ENCODE measurements at regions not wholly inside any gene's neighbourhood (a gene's known extent, or its start where the extent isn't known, plus 50 kb on each side); places are given as distances from the start of the nearest gene placed in this dataset.
A peak's percentile ranks its signal among the peaks of the same experiment; 100 is the strongest.

GRCh38 chr15:46413799-46414198 is 779.0 kb downstream of the SQOR start:
- peak; percentile 54 for DNase-seq (ENCODE audit: low read depth)

DNA sequence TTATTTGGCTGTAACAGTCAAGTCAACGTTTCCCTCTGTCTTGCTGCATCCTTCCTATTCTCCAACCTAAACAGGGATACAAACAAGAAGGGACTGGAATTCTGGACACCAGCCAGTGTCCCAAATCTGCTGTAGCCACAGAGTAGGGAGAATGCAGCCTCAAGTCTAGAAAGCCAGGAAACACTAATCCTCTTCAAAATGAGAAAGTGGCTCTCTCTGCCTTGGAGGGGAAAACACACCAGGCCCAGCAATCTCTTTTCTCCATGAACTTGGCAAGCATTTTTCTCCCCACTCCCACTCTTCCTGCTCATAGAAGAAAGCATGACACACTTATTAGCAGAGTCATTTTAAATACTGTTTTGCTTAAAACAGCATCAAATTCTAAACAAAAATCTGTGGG is 781.7 kb downstream of the SQOR start:
- peak; percentile 28 for DNase-seq (ENCODE audit: low read depth)

DNA sequence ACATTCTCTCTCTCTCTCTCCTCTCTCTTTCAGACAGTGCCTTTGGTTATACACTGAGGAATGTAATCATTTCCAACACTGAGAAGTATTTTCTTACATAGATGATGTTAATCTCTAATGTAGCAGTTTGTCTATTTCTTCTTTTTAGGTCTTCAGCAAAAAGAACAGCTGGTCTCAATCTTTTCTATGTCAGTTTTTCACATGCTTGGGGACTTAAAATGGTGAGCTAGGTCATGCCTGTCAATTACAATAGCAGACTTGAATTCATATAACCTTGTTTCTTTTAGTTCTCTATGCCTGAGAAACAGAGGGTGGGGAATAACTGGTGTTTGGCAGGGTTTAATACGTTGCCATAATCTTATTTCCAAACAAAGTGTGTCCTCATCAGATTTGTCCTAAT is 786.2 kb downstream of the SQOR start:
- no peak for DNase-seq (ENCODE audit: low read depth)

GRCh38 chr15:46441294-46442062 is 806.6 kb downstream of the SQOR start:
- DNase-seq (ENCODE audit: low read depth) = peak; percentile 85

DNA sequence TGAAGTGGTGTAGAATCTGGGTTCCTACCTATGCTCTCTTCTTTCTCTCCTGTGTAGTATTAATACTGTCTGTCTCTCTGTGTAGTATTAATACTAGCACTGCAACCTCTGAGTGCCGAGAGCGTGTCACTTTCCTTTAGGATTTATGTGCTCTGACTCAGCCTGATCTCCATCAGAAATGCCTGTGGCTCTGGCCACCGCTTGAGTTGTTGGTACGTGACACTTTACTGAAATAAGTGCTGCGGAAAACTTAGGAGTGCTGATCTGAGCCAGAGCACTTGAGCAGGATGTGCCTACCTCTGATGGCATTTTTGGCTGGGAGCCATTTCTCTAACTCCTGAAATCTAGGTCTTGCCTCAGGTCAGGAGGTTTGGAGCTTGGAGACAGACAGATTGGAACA is 807.4 kb downstream of the SQOR start:
- DNase-seq (ENCODE audit: low read depth) = peak; percentile 90

DNA sequence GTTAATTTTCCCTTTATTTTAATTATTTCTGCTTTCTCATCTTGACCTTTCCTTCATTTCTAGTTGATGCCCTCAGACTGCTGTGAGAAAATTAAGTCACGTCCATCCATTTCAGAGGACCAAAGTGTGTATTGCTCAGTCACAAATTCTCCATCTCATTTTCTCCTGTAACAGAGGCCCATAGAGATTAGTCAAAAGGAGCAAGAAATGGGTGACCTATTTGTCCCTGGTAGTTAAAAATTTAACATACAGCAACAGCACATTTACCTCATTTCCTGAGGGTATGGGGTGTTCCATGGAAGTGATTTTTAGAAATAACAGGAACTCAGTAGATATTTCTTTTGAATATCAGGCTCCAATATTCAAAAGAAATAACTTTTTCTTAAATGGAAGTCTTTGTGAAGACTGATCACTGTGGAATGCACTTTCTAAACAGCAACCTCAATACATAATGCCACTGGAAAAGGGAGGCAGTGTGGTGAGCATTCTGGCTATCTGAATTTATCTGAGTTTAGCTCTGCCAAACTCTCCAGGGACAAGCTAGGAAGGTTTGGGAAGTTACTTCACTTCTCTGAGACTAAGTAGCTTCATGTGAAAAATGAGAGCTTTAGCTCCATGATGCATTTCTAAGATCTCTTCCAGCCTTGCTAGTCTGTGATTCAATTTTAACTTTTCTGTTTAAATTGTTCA is 808.2 kb downstream of the SQOR start:
- peak; percentile 48 for DNase-seq (ENCODE audit: low read depth)

DNA sequence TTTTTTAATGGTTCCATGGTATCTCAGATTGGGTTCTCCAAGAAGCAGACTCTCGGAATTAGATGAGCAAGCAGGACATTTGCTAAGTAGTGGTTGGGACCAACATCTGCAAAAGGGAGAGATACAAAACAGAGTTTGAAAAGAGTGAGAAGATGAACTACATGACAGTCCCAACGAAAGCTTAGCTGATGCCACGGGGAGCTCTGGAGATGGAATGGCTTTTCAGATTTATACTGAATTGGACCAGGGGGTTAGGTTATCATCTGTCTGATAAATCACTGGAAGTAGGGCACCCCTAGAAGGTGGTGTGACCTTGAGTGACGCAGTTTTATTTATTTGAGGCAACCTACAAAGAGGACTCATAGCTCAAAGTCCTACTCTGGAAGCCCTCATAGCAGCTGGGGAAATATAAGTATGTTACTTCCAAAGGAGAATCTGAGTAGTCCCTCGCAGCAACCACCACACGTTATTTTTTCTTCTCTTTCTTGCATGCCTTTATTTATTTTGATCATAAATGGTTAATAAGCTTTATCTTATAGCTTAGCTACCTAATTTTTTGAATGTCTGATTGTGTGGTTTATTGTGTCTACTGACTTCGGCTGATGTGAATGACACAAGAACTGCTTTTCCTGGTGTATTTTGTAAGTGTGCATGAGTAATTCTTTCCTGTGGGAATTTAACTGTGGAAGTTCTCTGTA is 815.4 kb downstream of the SQOR start:
- no peak for DNase-seq (ENCODE audit: low read depth)

- no peak for DNase-seq (ENCODE audit: low read depth)
Measured at GRCh38 chr15:46450810-46451182, 816.0 kb downstream of the SQOR start.

GRCh38 chr15:46452297-46452820 is 817.5 kb downstream of the SQOR start:
- DNase-seq (ENCODE audit: low read depth) = no peak

- no peak for DNase-seq (ENCODE audit: low read depth)
Measured at GRCh38 chr15:46456456-46456855, 821.6 kb downstream of the SQOR start.

DNA sequence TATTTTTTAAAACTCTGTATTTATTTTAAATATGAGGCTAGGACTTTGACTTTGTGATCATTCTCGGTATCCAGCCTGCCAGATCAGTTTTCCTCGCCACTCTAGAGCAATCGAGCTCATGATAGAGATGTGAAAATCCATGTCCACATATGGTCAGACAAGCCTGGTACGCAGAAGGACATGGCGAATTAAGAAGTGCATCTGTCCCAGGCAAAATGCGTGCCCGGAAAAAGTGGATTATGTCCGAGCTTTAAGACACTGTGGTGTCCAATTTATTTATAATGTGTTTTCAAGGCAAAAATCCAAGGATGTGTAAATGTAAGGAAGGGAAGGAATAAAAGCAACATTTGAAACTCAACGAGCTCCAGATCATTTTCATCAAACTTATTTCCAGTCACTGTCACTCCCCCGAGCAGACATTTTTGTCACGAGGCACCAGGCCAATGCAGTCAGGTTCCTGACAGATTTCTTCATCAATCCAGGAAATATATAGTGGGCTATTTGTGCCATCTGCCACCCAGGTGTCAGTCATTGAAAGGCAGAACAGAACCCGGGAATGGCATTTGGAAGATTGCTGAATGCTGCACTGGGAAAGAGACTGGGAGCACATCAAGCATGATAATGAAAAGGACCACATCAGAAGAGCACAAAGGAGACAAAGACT is 825.7 kb downstream of the SQOR start:
- DNase-seq (ENCODE audit: low read depth) = no peak

GRCh38 chr15:46461416-46461815 is 826.6 kb downstream of the SQOR start:
- DNase-seq (ENCODE audit: low read depth) = peak; percentile 42

DNA sequence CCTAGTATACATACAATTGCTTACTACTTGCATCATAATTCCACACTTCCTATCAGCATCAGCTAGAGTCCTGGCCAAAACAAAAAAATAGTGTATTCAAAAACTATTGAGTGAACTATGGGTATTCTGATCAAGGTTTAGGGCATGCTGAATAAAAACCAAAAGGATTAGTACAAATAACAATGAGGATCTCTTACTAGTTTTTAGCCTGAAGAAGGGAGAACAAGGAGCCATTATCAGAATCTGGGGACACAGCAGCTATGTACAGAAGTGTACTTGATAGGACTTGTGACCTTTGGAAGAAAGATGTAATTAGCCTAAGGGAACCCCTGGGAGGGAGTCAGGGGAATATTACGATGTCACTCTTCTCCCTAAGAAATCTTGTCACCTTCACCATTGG is 832.2 kb downstream of the SQOR start:
- DNase-seq (ENCODE audit: low read depth) = no peak

DNA sequence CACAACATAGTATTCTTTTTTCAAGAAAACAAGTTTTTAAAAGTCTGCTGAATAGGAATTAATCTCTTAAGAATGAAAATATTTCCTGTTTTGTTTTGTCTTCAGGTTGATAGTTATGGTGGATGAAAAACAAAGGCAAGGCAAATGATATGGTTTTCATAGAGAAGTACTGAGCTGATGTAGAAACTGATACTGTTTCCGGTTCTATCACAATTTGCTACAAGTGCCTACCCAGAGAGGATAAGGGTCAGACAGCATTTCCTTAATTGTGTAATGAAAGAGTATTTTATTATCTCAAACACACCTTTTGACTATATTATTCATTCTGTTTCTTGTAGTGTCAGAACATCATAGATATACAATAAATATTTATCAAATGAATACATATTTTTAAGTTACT is 836.3 kb downstream of the SQOR start:
- DNase-seq (ENCODE audit: low read depth) = no peak

- peak; percentile 4 for DNase-seq (ENCODE audit: low read depth)
Measured at GRCh38 chr15:46489276-46489675, 854.4 kb downstream of the SQOR start.

DNA sequence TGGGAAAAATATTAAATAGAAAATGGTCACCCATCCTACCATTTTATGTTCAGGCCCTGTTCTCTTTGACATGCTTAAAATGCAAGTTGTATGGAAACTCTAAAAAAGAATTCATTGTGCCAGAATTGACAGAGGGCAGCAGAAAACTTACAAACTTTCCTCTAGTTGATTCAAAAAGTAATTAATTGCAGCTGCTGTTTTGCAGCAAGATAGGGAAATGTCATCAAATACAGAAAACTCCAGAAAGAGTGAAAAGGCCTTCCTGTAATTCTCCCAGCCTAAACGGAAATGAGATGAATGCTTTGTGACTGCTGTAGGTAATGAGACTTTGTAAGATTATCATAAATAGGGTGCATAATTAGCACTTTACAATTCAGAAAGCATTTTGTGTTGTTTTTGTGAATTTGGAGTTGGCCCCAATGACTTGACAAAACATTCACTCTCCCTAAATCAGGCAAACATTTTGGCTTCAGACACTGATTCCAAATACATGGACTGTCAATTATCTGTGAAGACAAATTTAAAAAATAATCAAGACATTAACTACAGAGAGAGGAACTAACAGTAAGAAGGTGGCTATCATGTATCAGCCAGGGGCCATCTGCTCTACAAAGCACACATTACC is 861.8 kb downstream of the SQOR start:
- no peak for DNase-seq (ENCODE audit: low read depth)

DNA sequence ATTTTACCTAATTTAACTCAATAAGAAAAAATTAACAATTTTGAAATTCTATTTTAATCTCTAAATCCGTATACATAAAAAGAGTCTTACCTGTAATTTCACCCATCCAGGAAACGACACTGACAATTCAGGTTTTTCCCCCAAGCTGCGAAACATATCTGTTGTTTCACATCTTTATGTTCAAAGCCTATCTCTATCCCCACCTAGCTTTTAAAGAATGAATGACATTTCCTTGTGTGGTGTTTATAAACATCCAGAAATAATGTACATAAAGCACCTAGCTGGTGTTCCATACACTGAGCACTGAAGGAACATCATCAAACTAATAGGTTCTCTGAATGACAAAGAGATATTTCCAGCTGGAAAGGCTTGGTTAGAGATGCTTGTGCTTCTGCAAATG is 867.8 kb downstream of the SQOR start:
- peak; percentile 16 for DNase-seq (ENCODE audit: low read depth)

DNA sequence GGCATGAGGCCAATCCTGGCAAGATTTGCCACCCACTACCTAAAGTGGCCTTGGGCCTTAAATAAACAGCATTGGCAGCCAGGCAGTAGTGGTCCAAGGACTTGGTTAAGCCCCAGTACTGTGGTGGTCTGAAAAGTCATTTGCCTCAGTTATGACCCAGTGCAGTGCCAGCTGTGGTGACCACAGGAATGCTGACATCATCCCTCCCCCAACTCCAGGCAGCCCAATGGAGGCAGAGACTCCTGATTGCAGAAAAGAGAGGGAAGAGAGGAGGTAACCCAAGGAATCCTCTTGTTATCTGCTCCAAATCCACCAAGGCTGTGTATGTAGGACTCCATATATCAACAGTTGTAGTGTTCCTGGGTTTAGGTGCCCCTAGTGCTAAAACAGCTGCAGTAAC is 883.6 kb downstream of the SQOR start:
- no peak for DNase-seq (ENCODE audit: low read depth)

DNA sequence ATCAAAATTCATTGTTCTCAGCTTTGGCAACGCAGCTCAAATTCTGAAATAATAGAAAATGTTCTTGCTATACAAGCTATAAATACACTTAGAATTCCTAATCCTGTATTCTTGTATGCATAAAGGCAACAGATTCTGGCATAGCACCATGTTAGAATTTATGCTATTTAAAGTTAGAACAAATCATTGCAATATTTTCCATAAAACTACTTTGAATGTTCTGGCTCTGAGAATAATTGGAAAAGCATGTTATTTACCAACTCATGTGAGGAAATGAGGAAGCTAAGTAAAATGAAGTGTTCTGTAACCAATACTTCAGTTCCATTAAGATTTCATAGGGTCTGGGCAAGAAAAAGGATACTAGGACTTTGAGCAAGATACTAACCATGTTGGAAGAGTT is 888.9 kb downstream of the SQOR start:
- DNase-seq (ENCODE audit: low read depth) = no peak

- no peak for DNase-seq (ENCODE audit: low read depth)
Measured at GRCh38 chr15:46525984-46526725, 891.3 kb downstream of the SQOR start.

GRCh38 chr15:46526726-46527110 is 891.9 kb downstream of the SQOR start:
- no peak for DNase-seq (ENCODE audit: low read depth)
